Lower leg skin (tissue), 4 donors: ENCODE measurements at regions not wholly inside any gene's neighbourhood (a gene's known extent, or its start where the extent isn't known, plus 50 kb on each side); places are given as distances from the start of the nearest gene placed in this dataset.

Experiments used
- DNase-seq, 2 donors: peaks; one replicate each; pipeline ENCODE4 v3.0.0-alpha.2; 2019; ENCODE audit warnings: low spot score in 2 of 2
- H3K4me3 ChIP-seq: fragments of 200-600 bp; sonication (generic); 2 replicates; pipeline ENCODE4 v1.5.1; 2017; ENCODE audit warnings: mild to moderate bottlenecking, low read depth; ENCODE audit not compliant: poor library complexity, severe bottlenecking
- POLR2A ChIP-seq, 2 donors: fragments of 450-650 bp; IDR thresholded peaks; one replicate each; pipeline ENCODE4 v1.6.1; 2016 to 2017; ENCODE audit warnings: antibody characterized with exemption in 2 of 2, mild to moderate bottlenecking in 1 of 2, moderate library complexity in 1 of 2
- WGBS, 2 donors: methylation state at CpG; one replicate each; pipeline ENCODE4 v1.1.5; 2018; 5-methylcytosine and 5-hydroxymethylcytosine counted together
- intact Hi-C: fragments of 100-400 bp; cut with DNase I; formaldehyde crosslinking; loops from one replicate; pipeline ENCODE4 v1.15.0; 2023; ENCODE audit warnings: low total_unique reads
- TF ChIP-seq, protein P1 (sequence below), 3 donors: fragments of 450-650 bp; IDR thresholded peaks; one replicate each; pipeline ENCODE4 v1.5.1; 2016; ENCODE audit warnings: antibody characterized with exemption in 3 of 3, mild to moderate bottlenecking in 3 of 3, moderate library complexity in 2 of 3

DNA sequence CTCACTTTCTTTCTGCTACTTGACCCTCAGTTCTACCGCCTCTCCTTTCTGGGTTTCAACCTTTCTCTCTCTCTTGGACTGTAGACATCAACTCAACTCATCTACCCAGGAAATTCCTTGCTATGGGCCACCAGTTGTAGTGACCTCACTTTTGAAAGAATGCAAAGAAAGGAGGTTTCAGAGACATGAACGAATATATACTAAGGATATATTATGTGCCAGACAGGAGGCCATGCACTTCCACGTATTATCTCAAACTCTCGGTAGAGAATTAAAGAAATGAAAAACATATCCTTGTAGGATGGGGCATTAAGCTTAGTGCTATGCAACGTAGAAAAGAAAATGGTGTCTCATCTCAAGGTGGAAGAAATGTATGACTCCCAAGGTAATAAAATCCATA is 67.3 kb upstream of the NT5E start:
- intact Hi-C loops, result no loop called here
- WGBS, 2 donors, result 84 to 87% methylated on average over 5 of the region's 5 CpGs
- H3K4me3 ChIP-seq, result no peak overlapping the region
- no peak for DNase-seq
- no peak for TF ChIP-seq POLR2A (IDR thresholded peaks at IDR 0.05)
- TF ChIP-seq, protein P1, sequence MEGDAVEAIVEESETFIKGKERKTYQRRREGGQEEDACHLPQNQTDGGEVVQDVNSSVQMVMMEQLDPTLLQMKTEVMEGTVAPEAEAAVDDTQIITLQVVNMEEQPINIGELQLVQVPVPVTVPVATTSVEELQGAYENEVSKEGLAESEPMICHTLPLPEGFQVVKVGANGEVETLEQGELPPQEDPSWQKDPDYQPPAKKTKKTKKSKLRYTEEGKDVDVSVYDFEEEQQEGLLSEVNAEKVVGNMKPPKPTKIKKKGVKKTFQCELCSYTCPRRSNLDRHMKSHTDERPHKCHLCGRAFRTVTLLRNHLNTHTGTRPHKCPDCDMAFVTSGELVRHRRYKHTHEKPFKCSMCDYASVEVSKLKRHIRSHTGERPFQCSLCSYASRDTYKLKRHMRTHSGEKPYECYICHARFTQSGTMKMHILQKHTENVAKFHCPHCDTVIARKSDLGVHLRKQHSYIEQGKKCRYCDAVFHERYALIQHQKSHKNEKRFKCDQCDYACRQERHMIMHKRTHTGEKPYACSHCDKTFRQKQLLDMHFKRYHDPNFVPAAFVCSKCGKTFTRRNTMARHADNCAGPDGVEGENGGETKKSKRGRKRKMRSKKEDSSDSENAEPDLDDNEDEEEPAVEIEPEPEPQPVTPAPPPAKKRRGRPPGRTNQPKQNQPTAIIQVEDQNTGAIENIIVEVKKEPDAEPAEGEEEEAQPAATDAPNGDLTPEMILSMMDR (IDR thresholded peaks at IDR 0.05), result no peak

DNA sequence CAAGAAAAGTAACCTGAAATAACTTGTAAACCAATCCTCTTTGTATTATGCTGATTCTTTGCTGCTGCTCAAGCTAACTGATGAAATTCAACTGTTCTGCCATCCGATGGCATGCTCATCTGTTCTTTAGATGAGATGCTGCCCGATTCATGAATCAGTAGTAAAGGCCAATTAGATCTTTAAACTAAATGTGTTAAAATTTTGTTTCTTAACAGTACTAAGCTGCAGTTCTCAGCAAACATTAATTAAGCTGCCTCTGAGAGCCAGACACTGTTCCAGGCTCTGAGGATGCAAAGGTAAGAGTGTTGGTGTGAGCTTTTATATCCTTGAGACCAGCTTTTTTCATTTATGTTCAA is 77.0 kb upstream of the NT5E start:
- no peak overlapping the region for H3K4me3 ChIP-seq
- DNase-seq, result no peak
- 96% methylated on average over 2 of the region's 2 CpGs for WGBS, 2 donors
- TF ChIP-seq, protein P1 (IDR thresholded peaks at IDR 0.05), result no peak
- TF ChIP-seq POLR2A (IDR thresholded peaks at IDR 0.05), result no peak
- intact Hi-C loops, result no loop called here

DNA sequence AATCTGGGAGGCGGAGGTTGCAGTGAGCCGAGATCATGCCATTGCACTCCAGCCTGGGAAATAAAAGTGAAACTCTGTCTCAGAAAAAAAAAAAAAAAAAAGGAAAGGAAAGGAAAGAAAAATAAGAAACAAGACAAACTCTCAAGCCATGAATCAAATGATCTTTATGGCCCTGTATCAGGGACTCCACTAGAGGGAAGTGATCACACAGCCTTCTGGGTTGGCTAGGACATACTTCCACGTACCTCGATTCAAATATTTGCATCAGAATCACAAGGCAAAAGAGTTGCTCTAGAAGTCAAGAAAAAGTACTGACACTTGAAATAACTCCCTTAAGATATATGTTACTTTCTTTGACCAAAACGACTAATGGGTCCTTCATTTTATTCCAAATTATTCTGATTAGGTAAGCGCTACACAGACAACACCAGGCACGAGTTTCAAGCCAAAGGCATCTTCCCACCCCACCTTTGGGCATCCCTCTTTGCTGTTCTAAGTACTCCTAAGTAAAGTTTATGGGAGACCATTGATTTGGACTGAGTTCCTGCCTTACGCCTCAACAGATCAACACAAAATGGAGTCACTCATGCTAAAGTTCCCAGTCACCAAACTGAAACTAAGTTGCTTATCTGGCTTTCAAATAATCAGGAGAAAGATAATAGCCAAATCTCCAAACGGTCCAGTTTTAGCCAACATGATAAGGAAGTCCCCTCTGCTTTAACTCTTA is 77.5 kb upstream of the NT5E start:
- DNase-seq, result no peak
- intact Hi-C loops, result no loop called here

GRCh38 chr6:85368631-85369030 is 81.3 kb upstream of the NT5E start:
- WGBS, 2 donors, result 77 to 78% methylated on average over 5 of the region's 5 CpGs
- TF ChIP-seq, protein P1 (IDR thresholded peaks at IDR 0.05), result no peak
- no peak for TF ChIP-seq POLR2A (IDR thresholded peaks at IDR 0.05)
- no peak for DNase-seq
- no peak overlapping the region for H3K4me3 ChIP-seq
- intact Hi-C loops, result no loop called here

More for the DNA sequence above, 77.5 kb upstream of the NT5E start:
- TF ChIP-seq POLR2A (IDR thresholded peaks at IDR 0.05), result no peak
- TF ChIP-seq, protein P1 (IDR thresholded peaks at IDR 0.05), result no peak
- WGBS, 2 donors, result 85 to 87% methylated on average over 9 of the region's 9 CpGs
- H3K4me3 ChIP-seq, result no peak overlapping the region

DNA sequence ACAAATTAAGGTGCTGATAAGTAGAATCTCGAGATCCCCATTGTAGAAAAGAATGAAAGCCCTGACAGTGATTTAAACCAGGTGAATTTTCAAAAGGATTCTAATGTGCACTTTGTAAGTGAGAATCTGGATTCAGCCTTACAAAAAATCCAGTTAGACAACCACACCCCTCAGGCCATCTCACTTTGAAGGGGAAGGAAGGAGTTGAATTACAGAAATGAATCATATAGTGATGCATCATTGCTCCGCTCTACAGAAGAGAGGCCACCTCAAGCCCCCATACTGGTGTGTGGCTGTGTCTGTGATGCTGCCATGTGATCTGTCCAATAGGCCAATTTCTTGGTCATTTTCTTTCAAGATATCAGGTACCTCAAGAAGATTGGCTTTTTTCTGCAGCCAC is 85.5 kb upstream of the NT5E start:
- H3K4me3 ChIP-seq, result no peak overlapping the region
- intact Hi-C loops, result no loop called here
- 52 to 60% methylated on average over 2 of the region's 2 CpGs for whole genome bisulfite sequencing, 2 donors
- DNase-seq, result no peak
- TF ChIP-seq POLR2A (IDR thresholded peaks at IDR 0.05), result no peak
- TF ChIP-seq, protein P1 (IDR thresholded peaks at IDR 0.05), result no peak

- intact Hi-C loops, result no loop called here
- H3K4me3 ChIP-seq, result no peak overlapping the region
- DNase-seq, result no peak
- TF ChIP-seq, protein P1 (IDR thresholded peaks at IDR 0.05), result no peak
- TF ChIP-seq POLR2A (IDR thresholded peaks at IDR 0.05), result no peak
- 91 to 96% methylated on average over 2 of the region's 2 CpGs for WGBS, 2 donors
Measured at GRCh38 chr6:85363870-85364269, 86.0 kb upstream of the NT5E start.
